ENCODE measurements at regions not wholly inside any gene's neighbourhood (a gene's known extent, or its start where the extent isn't known, plus 50 kb on each side); places are given as distances from the start of the nearest gene placed in this dataset.

DNA sequence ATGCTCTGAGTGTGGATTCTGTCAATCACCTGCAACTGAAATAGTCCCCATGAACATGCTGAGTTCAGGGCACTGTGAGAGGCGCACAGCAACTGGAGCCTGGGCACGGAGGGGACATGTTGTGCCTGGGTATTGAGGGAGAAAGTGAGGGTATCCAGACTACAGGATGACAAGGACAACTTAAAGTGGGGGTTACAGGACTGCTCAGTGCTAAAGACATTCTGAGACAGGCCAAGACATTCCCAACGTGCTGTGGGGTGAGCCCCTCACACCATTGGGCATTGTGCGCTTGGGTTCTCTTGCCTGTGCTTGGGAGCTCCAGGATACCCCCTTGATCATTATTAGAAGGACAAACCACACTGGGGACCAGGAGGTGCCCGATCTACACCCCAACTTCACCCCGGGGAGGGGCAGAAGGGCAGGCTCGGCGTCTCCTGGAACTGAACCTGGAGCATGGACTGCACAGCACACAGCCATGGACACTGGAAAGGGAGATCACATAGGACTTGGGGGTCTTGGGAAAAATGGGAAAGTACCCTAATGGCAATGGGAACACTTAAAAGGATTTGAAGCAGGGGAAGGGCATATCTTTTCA is 72.5 kb upstream of the HDAC4 start:
- TF ChIP-seq, protein P1, sequence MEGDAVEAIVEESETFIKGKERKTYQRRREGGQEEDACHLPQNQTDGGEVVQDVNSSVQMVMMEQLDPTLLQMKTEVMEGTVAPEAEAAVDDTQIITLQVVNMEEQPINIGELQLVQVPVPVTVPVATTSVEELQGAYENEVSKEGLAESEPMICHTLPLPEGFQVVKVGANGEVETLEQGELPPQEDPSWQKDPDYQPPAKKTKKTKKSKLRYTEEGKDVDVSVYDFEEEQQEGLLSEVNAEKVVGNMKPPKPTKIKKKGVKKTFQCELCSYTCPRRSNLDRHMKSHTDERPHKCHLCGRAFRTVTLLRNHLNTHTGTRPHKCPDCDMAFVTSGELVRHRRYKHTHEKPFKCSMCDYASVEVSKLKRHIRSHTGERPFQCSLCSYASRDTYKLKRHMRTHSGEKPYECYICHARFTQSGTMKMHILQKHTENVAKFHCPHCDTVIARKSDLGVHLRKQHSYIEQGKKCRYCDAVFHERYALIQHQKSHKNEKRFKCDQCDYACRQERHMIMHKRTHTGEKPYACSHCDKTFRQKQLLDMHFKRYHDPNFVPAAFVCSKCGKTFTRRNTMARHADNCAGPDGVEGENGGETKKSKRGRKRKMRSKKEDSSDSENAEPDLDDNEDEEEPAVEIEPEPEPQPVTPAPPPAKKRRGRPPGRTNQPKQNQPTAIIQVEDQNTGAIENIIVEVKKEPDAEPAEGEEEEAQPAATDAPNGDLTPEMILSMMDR (IDR thresholded peaks at IDR 0.05) = no peak
- TF ChIP-seq POLR2A (IDR thresholded peaks at IDR 0.05) = no peak

Data from testis (tissue), 2 donors.